ENCODE measurements at regions not wholly inside any gene's neighbourhood (a gene's known extent, or its start where the extent isn't known, plus 50 kb on each side); places are given as distances from the start of the nearest gene placed in this dataset.

GRCh38 chr2:134122610-134123009, 131.3 kb upstream of the MGAT5 start:
- TF ChIP-seq CTCF (IDR thresholded peaks at IDR 0.05), result no peak
- DNase-seq (no peak), ATAC-seq (no peak)
- intact Hi-C loops (cut with DNase I), result loop anchor here (10.0 kb wide), 1 partner anchor 72 kb away; no protein-coding TSS in a partner anchor
- H3K27me3 ChIP-seq, result no peaks in the 10 kb centered on the region
- no peaks in the 10 kb centered on the region for H3K36me3 ChIP-seq
- H3K4me3 ChIP-seq, result no peak overlapping the region
- H3K27ac ChIP-seq, result no peak overlapping the region
- no peaks in the 10 kb centered on the region for H3K9me3 ChIP-seq
- H3K4me1 ChIP-seq, result peaks cover 49% of the 10 kb centered on the region

DNA sequence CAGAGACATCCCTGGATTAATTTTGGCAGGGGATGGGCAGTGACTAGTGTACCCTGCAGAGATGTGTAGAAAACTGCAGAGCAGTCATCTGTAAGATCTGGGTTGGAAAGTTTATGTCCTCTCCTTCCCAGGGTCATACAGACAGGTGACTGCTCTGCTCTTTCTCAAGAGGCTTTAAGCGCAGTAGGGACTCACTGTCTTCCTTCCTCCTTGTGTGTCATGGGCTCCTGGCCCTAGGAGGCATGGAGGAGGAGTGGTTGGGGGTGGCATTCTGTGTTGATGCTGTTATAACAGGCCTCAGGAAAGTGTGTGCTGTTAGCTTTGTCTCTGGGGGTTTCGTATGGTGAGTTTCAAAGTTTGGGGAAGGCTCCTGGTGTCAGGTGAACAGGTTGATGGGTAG, 130.5 kb upstream of the MGAT5 start:
- Histone ChIP-seq H3K4me3 (no peak overlapping the region), H3K27me3 (no peaks in the 10 kb centered on the region), H3K36me3 (no peaks in the 10 kb centered on the region), H3K4me1 (peaks cover 50% of the 10 kb centered on the region), H3K9me3 (no peaks in the 10 kb centered on the region), H3K27ac (no peak overlapping the region)
- TF ChIP-seq CTCF (IDR thresholded peaks at IDR 0.05), result no peak
- ATAC-seq (no peak), DNase-seq (no peak)
- intact Hi-C loops (cut with DNase I), result loop anchor here (10.0 kb wide), 1 partner anchor 71 kb away; no protein-coding TSS in a partner anchor

- H3K4me3 ChIP-seq, result no peak overlapping the region
- ATAC-seq (no peak), DNase-seq (no peak)
- no peaks in the 10 kb centered on the region for H3K9me3 ChIP-seq
- no peak overlapping the region for H3K27ac ChIP-seq
- no peak for TF ChIP-seq CTCF (IDR thresholded peaks at IDR 0.05)
- no peaks in the 10 kb centered on the region for H3K36me3 ChIP-seq
- intact Hi-C loops (cut with DNase I), result loop anchor here (10.0 kb wide), 1 partner anchor 71 kb away; no protein-coding TSS in a partner anchor
- H3K27me3 ChIP-seq, result no peaks in the 10 kb centered on the region
- peaks cover 47% of the 10 kb centered on the region for H3K4me1 ChIP-seq
These were observed 129.7 kb upstream of the MGAT5 start for GRCh38 chr2:134124047-134124753.

- H3K9me3 ChIP-seq, result no peaks in the 10 kb centered on the region
- intact Hi-C loops (cut with DNase I), result loop anchor here (10.0 kb wide), 1 partner anchor 67 kb away; no protein-coding TSS in a partner anchor
- no peaks in the 10 kb centered on the region for H3K27me3 ChIP-seq
- TF ChIP-seq CTCF (IDR thresholded peaks at IDR 0.05), result no peak
- H3K27ac ChIP-seq, result no peak overlapping the region
- no peaks in the 10 kb centered on the region for H3K36me3 ChIP-seq
- DNase-seq, result no peak
- no peak overlapping the region for H3K4me3 ChIP-seq
- H3K4me1 ChIP-seq, result peaks cover 40% of the 10 kb centered on the region
- no peak for ATAC-seq
These were observed 126.4 kb upstream of the MGAT5 start for GRCh38 chr2:134127496-134127895.

GRCh38 chr2:134128746-134129145, 125.1 kb upstream of the MGAT5 start:
- Histone ChIP-seq H3K36me3 (no peaks in the 10 kb centered on the region), H3K27me3 (no peaks in the 10 kb centered on the region), H3K27ac (no peak overlapping the region), H3K4me1 (peaks cover 34% of the 10 kb centered on the region), H3K4me3 (no peak overlapping the region), H3K9me3 (no peaks in the 10 kb centered on the region)
- TF ChIP-seq CTCF (IDR thresholded peaks at IDR 0.05), result no peak
- DNase-seq (no peak), ATAC-seq (peak; percentile 19)
- intact Hi-C loops (cut with DNase I), result loop anchor here (10.0 kb wide), 1 partner anchor 66 kb away; no protein-coding TSS in a partner anchor
